Right lung (tissue), 2 donors: ENCODE measurements at regions not wholly inside any gene's neighbourhood (a gene's known extent, or its start where the extent isn't known, plus 50 kb on each side); places are given as distances from the start of the nearest gene placed in this dataset.
A peak's percentile ranks its signal among the peaks of the same experiment; 100 is the strongest.
"Not testable (repeated sequence)": the region's sequence is repeated elsewhere in the genome, so short reads cannot be mapped to it uniquely, and the experiment has no call there.

Experiments
- DNase-seq, 2 donors: peaks; one replicate each; pipeline ENCODE4 v3.0.0-alpha.2; 2013

DNA sequence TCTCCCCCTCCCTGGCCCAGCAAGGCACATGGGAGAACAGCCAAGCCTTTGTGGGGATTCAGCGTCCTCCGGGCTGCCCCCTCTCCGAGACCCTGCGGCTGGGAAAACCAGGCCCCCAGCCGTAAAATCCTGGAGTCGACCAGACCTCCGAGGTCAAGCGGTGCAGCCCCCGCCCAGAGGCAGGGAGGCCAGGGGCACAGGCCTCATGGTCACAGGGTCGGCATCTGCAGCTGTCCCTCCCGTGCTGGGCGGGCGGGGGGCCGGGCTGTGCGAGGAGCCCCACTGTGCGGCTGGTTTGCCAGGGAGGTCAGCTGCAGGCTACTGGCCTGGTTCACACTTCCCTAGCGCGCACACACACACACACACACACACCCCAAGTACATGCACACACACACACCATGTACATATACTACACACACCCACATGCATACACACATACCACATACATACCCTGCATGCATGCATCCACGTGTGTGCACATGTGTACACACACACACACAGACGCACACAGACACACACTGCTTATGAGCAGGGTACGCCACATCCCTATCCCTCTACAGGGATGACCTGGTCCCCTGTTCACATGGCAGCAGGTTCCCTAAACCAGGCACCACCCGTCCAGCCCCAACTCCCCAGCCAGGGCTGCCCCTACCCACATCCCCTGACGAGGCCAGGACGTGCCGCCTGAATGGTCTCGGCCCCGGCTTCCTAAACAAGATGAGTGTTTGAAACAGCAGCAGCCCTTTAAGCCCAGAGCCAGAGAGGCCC, 108.9 kb upstream of the CIBAR2 start:
- DNase-seq: no peak

DNA sequence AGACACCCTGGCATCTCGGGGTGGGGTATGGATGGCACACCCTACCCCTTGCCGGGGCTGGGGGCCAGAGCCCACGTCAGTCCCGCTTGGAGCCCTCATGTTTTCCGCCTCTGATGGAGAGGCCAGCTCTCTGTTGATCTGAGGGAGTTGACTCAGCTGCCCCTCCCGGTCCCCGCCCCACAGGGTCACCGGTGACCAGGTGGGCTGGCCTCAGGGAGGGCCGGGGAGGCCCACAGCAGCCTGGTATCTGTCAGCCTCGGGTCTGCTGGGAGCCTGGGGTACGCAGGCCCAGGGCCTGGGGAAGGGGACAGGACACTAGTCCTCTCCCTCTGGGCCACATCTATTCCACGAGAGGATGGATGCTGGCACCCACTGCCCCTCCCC, 109.5 kb upstream of the CIBAR2 start:
- no peak for DNase-seq

- DNase-seq: no peak
Observed at GRCh38 chr16:85222155-85222863, 110.0 kb upstream of the CIBAR2 start.

- no peak for DNase-seq
Observed at GRCh38 chr16:85225257-85225656, 113.0 kb upstream of the CIBAR2 start.

GRCh38 chr16:85225721-85226120, 113.4 kb upstream of the CIBAR2 start:
- no peak for DNase-seq

GRCh38 chr16:85227084-85227945, 115.0 kb upstream of the CIBAR2 start:
- no peak for DNase-seq

DNA sequence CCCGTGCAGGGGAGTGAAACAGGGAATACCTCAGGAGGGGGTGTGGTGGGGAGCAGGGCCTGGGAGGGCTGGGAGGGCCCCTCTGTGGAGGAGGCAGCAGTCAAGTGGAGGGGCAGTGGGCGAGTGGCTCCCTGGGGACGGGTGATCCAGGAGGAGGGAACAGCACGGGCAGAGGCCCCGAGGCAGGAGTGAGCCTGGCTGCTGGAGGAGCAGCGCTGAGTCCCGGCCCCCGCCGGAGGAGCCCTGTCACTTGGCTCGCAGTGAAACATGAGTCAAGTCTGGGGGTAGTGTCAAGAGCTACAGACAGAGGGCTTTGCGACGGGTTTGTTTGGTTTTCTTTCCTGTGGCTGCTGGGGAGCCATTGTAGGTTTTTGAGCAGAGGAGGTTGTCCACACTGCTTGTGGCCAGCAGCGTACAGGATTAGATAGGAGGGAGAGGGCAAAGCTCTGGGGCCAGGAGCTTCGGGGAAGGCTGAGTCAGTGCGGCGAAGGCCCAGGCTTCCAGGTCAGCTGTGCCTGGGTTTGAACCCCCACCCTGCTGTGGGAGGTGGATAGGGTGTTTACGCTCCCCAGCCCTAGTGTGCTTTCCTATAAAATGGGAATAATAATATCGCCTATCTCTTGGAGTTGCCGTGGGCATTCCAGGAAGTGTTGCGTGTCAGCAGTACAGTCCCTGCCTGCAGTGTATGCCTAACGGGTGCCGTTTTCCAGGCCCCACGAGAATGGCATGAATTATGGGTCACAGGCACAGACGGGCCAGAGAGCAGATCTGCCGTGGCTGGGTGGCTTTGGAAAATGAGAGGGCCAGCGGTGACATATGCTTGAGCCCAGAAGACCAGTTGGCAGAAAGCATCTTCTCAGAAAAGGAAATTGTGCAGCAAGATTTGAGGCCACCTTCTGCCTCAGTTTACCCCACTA, 115.9 kb upstream of the CIBAR2 start:
- peak in 1 of 2 donors; percentile 26 for DNase-seq

GRCh38 chr16:85228970-85229430, 116.7 kb upstream of the CIBAR2 start:
- DNase-seq: no peak

GRCh38 chr16:85229869-85230462, 117.7 kb upstream of the CIBAR2 start:
- peak in 1 of 2 donors; percentile 20 for DNase-seq

- DNase-seq: not testable (repeated sequence)
Observed at GRCh38 chr16:85230764-85231383, 118.6 kb upstream of the CIBAR2 start.

- no peak for DNase-seq
Observed at GRCh38 chr16:85231959-85232358, 119.7 kb upstream of the CIBAR2 start.

GRCh38 chr16:85232369-85233142, 120.3 kb upstream of the CIBAR2 start:
- DNase-seq: no peak

DNA sequence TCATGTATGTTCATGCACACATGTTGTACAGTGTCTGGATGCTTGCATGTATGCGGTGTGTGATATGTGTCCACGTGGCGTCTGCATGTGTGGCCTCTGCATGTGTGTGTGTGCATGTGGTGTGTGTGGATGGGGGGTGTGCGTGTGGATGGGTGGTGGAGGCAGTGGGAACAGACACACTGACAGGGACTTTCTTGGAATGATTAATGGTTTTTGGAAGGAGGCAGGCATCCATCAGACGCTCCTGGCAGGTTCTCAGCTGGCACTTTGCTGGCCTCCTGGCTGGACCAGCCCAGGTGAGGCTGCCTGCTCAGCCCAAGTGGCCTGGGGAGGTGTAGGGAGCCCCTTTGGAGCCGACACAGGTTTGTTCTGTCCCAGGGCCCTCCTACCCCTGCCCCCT, 121.2 kb upstream of the CIBAR2 start:
- DNase-seq: no peak

- DNase-seq: peak; percentile 92
Observed at GRCh38 chr16:85234310-85235204, 122.3 kb upstream of the CIBAR2 start.

DNA sequence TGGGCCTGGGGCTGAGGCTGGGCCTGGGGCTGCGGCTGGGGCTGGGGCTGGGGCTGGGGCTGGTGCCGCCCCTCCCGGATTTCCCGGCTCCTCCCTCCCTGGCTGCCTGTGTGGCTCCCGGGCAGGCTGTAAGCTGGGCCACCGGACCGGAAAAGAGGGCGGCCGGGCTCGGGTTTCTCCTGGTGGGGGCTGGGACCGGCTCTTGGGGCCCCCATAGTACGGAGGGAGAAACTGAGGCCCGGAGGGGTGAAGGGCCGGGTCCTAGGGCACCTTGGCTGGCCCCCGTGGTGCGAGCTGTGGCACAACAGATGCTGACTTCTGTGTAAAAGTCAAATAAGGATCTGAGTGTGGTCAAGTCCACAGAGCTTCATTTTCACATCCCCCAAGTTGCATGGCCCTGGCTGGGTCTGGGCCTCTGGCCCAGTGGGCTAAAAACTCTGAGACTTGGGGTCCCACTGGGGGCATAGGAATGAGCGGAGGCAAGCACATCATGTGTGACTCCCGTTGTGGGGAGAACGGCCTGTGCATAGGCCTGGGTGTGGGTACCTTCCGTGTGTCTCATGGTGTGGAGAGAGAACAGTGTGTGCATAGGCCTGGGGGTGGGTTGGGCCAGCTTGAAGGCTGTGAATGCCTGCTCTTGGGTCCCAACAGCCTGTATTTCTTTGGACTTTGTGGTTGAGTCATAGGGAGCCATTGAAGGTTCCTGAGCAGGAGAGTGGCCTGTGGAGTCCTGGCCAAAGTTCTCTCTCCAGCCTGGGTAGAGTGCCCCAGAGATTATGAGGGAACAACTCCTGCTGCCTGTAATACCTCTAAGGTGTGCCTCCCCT, 123.9 kb upstream of the CIBAR2 start:
- no peak for DNase-seq

- DNase-seq: no peak
Observed at GRCh38 chr16:85236818-85237150, 124.5 kb upstream of the CIBAR2 start.

DNA sequence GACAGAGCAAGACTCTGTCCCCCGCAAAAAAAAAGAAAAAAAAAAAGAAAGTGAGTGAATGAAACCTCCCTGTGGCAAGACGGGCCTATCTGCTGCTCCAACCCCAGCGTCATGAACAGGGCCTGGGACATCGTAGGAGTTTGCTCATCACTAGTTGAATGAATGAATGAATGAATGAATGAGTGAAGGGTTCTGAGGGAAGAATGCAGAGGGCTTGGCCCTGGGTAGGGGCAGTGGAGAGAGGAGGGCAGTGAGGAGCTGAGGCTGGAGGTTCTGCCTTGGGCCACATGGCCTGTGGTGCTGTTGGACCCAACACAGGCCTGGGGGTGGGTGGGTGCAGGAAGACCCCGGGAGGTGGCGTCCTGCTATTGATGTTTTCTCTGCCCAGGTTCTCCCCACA, 125.5 kb upstream of the CIBAR2 start:
- no peak for DNase-seq

- peak; percentile 95 for DNase-seq
Observed at GRCh38 chr16:85238233-85238647, 126.0 kb upstream of the CIBAR2 start.
